A549 (cell line): ENCODE measurements at regions not wholly inside any gene's neighbourhood (a gene's known extent, or its start where the extent isn't known, plus 50 kb on each side); places are given as distances from the start of the nearest gene placed in this dataset.
"Not testable (repeated sequence)": the region's sequence is repeated elsewhere in the genome, so short reads cannot be mapped to it uniquely, and the experiment has no call there.

Experiments
- ATAC-seq, 2 experiments: fragments of 200-7000 bp in 1 of 2; fragments of >200 bp in 1 of 2; cut with Nextera tagmentation in 1 of 2; cut with Tn5 transposase in 1 of 2; 3 replicates each; pipeline versions ENCODE4 v1.8.0 to v1.9.1; 2018 to 2020; ENCODE audit warnings: mild to moderate bottlenecking in 1 of 2, moderate library complexity in 1 of 2
- CTCF ChIA-PET: fragments of 300-600 bp; sonication (Branson Sonifier 250); formaldehyde crosslinking; extraction: SDS; loops from one replicate; lab custom pipeline; 2021; ENCODE audit warnings: antibody characterized with exemption, inconsistent platforms; lab: Yijun Ruan, JAX
- POLR2A ChIA-PET: fragments of 350-600 bp; formaldehyde crosslinking; extraction: SDS; loops from one replicate; lab custom pipeline; 2021; ENCODE audit warnings: antibody characterized with exemption, inconsistent platforms; lab: Yijun Ruan, JAX
- DNase-seq, 2 experiments: peaks; one replicate each; pipeline versions ENCODE4 v3.0.0 to v3.0.0-alpha.2; 2011 to 2016; ENCODE audit warnings: low read depth in 1 of 2, low spot score in 1 of 2
- FAIRE-seq: peaks from 2 replicates; lab custom pipeline; 2011; peaks lifted over from hg19 to GRCh38; lab: Jason Lieb, UNC
- H3K27ac ChIP-seq, 2 experiments: fragments of >200 bp; sonication (Bioruptor Twin); formaldehyde crosslinking; 3 replicates each; pipeline ENCODE4 v1.5.1; 2016 to 2017
- H3K4me1 ChIP-seq: fragments of >200 bp; sonication (Bioruptor Twin); formaldehyde crosslinking; 3 replicates; pipeline ENCODE4 v1.6.1; 2016
- H3K4me2 ChIP-seq: fragments of >200 bp; sonication (Bioruptor Twin); formaldehyde crosslinking; 3 replicates; pipeline ENCODE4 v1.6.1; 2016
- H3K4me3 ChIP-seq: fragments of >200 bp; sonication (Bioruptor Twin); formaldehyde crosslinking; 3 replicates; pipeline ENCODE4 v1.5.1; 2016
- H3K9me3 ChIP-seq: fragments of >200 bp; sonication (Bioruptor Twin); formaldehyde crosslinking; 3 replicates; pipeline ENCODE4 v1.6.1; 2016
- CBX2 ChIP-seq: fragments of 200-600 bp; sonication (generic); IDR thresholded peaks from 2 replicates; pipeline ENCODE4 v1.6.1; 2016; ENCODE audit warnings: low read depth, mild to moderate bottlenecking, borderline replicate concordance
- CBX8 ChIP-seq: fragments of 200-600 bp; sonication (generic); IDR thresholded peaks from 2 replicates; pipeline ENCODE4 v1.6.1; 2016
- CHD4 ChIP-seq: fragments of 200-600 bp; sonication (generic); IDR thresholded peaks from 2 replicates; pipeline ENCODE4 v1.6.1; 2016; ENCODE audit warnings: antibody characterized with exemption, mild to moderate bottlenecking, borderline replicate concordance
- CTCF ChIP-seq: fragments of >200 bp; sonication (Bioruptor Twin); formaldehyde crosslinking; IDR thresholded peaks from 3 replicates; pipeline ENCODE4 v1.5.1; 2016
- E2F6 ChIP-seq: IDR thresholded peaks from 2 replicates; pipeline ENCODE4 v1.6.1; 2012; ENCODE audit warnings: low read depth, borderline replicate concordance
- EHMT2 ChIP-seq: fragments of 200-600 bp; sonication (generic); IDR thresholded peaks from 2 replicates; pipeline ENCODE4 v1.6.1; 2016; ENCODE audit warnings: antibody characterized with exemption, low read depth, mild to moderate bottlenecking, moderate library complexity
- ESRRA ChIP-seq: fragments of 150-350 bp; IDR thresholded peaks from 2 replicates; pipeline ENCODE4 v1.6.1; 2014; ENCODE audit warnings: mild to moderate bottlenecking, low read length, borderline replicate concordance
- FOSL2 ChIP-seq, 2 experiments: fragments of 450-650 bp in 1 of 2; fragments of >200 bp in 1 of 2; sonication (Bioruptor Twin) in 1 of 2; formaldehyde crosslinking; IDR thresholded peaks; 2 replicates each; pipeline versions ENCODE4 v1.5.0 to v1.6.1; 2016 to 2020; ENCODE audit warnings: mild to moderate bottlenecking in 1 of 2, moderate library complexity in 1 of 2
- HOXB5 ChIP-seq: fragments of 250-450 bp; sonication (Bioruptor Pico); IDR thresholded peaks from 2 replicates; pipeline ENCODE4 v1.5.0; 2020; ENCODE audit warnings: mild to moderate bottlenecking, moderate library complexity
- JUNB ChIP-seq: fragments of >200 bp; sonication (Bioruptor Twin); formaldehyde crosslinking; IDR thresholded peaks from 2 replicates; pipeline ENCODE4 v1.6.1; 2016
- KDM5A ChIP-seq: fragments of 200-600 bp; sonication (generic); IDR thresholded peaks from 2 replicates; pipeline ENCODE4 v1.6.1; 2016; ENCODE audit warnings: antibody characterized with exemption, mild to moderate bottlenecking
- MAFK ChIP-seq: fragments of 450-650 bp; IDR thresholded peaks from 2 replicates; pipeline ENCODE4 v1.6.1; 2014; ENCODE audit not compliant: partially characterized antibody
- MYC ChIP-seq: IDR thresholded peaks from 2 replicates; pipeline ENCODE4 v1.6.1; 2012; ENCODE audit warnings: mild to moderate bottlenecking, inconsistent platforms, low read length, improper control_type of control experiment, borderline replicate concordance
- NFE2L2 ChIP-seq: fragments of 150-350 bp; conservative IDR thresholded peaks from 2 replicates; pipeline ENCODE4 v1.6.1; 2014; ENCODE audit warnings: low read length
- NR3C1 ChIP-seq: fragments of >200 bp; sonication (Bioruptor Twin); formaldehyde crosslinking; IDR thresholded peaks from 3 replicates; pipeline ENCODE4 v1.6.1; 2017
- PHF8 ChIP-seq: fragments of 200-600 bp; sonication (generic); IDR thresholded peaks from 2 replicates; pipeline ENCODE4 v1.6.1; 2016; ENCODE audit warnings: low read depth, mild to moderate bottlenecking, antibody characterized with exemption, moderate library complexity, borderline replicate concordance
- RAD21 ChIP-seq, 2 experiments: fragments of >200 bp in 1 of 2; sonication (Bioruptor Twin) in 1 of 2; formaldehyde crosslinking in 1 of 2; IDR thresholded peaks in 1 of 2; conservative IDR thresholded peaks in 1 of 2; 2 replicates in 1 of 2; 3 replicates in 1 of 2; pipeline ENCODE4 v1.6.1; 2012 to 2018; ENCODE audit warnings: inconsistent platforms in 1 of 2
- RARB ChIP-seq: fragments of 250-450 bp; sonication (Bioruptor Pico); IDR thresholded peaks from 2 replicates; pipeline ENCODE4 v1.8.0; 2021; ENCODE audit warnings: mild to moderate bottlenecking, moderate library complexity
- SMC3 ChIP-seq: fragments of >200 bp; sonication (Bioruptor Twin); formaldehyde crosslinking; IDR thresholded peaks from 3 replicates; pipeline ENCODE4 v1.6.1; 2018; ENCODE audit warnings: inconsistent platforms
- TFCP2L1 ChIP-seq: fragments of 250-450 bp; sonication (Bioruptor Pico); IDR thresholded peaks from 2 replicates; pipeline ENCODE4 v1.5.0; 2021; ENCODE audit warnings: mild to moderate bottlenecking
- ZC3H11A ChIP-seq: fragments of 450-650 bp; IDR thresholded peaks from 2 replicates; pipeline ENCODE4 v1.6.1; 2014; ENCODE audit warnings: antibody characterized with exemption, mild to moderate bottlenecking
- ZNF302 ChIP-seq: fragments of 250-450 bp; sonication (Bioruptor Pico); IDR thresholded peaks from 2 replicates; pipeline ENCODE4 v1.9.0; 2021; ENCODE audit warnings: inconsistent platforms, mild to moderate bottlenecking, moderate library complexity
- WGBS: methylation state at CpG from one replicate; pipeline ENCODE4 v1.1.6; 2017; ENCODE audit errors: missing lambda C conversion rate; 5-methylcytosine and 5-hydroxymethylcytosine counted together

GRCh38 chr12:3381059-3382047, 109.7 kb upstream of the PRMT8 start:
- DNase-seq = no peak
- POLR2A ChIA-PET = no interaction called here
- no peak overlapping the region for H3K4me2 ChIP-seq
- WGBS = 9% methylated on average over 6 of the region's 6 CpGs
- TF ChIP-seq NR3C1 (no peak), JUNB (no peak), MAFK (peak; percentile 55), SMC3 (no peak)
- TF ChIP-seq, all 56 proteins: peak for 1
- CTCF ChIA-PET = no interaction called here
- FAIRE-seq (no peak), ATAC-seq (no peak)
- no peak overlapping the region for H3K4me3 ChIP-seq
- no peaks in the 10 kb centered on the region for H3K4me1 ChIP-seq
- no peak overlapping the region for H3K27ac ChIP-seq
- peaks cover 4% of the 10 kb centered on the region; the same call in 2 of the 3 replicates for H3K9me3 ChIP-seq

GRCh38 chr12:3389986-3390385, 101.0 kb upstream of the PRMT8 start:
- ChIA-PET CTCF (no interaction called here), POLR2A (no interaction called here)
- DNase-seq (no peak), ATAC-seq (no peak), FAIRE-seq (no peak)
- TF ChIP-seq RAD21 (conservative IDR thresholded peaks at IDR 0.05 in 1 of 2, IDR thresholded peaks at IDR 0.05 in 1 of 2) (no peak), HOXB5 (no peak), ZC3H11A (no peak), PHF8 (no peak), FOSL2 (IDR thresholded peaks at IDR 0.05) (no peak), FOSL2 (CRISPR knock-in tag; IDR thresholded peaks at IDR 0.05) (no peak), NFE2L2 (no peak), EHMT2 (no peak), CBX2 (no peak), ZNF302 (CRISPR knock-in tag) (no peak), CBX8 (no peak), E2F6 (no peak), CTCF (no peak), KDM5A (no peak), RARB (CRISPR knock-in tag) (no peak), MYC (no peak), ESRRA (no peak), CHD4 (no peak), TFCP2L1 (CRISPR knock-in tag) (no peak), NR3C1 (no peak)
- Histone ChIP-seq H3K4me2 (no peak overlapping the region), H3K4me1 (no peaks in the 10 kb centered on the region), H3K27ac (no peak overlapping the region), H3K9me3 (no peaks in the 10 kb centered on the region), H3K4me3 (no peak overlapping the region)
- WGBS = 29% methylated on average over 4 of the region's 4 CpGs

- H3K4me1 ChIP-seq, H3K27ac ChIP-seq, POLR2A ChIA-PET, ATAC-seq, FAIRE-seq, CTCF ChIA-PET, H3K9me3 ChIP-seq, H3K4me2 ChIP-seq, H3K4me3 ChIP-seq, DNase-seq: not testable (repeated sequence)
- WGBS = 12% methylated on average over 10 of the region's 16 CpGs
Measured at GRCh38 chr12:3397596-3397995, 93.4 kb upstream of the PRMT8 start.
